H1 (cell line): ENCODE measurements at regions not wholly inside any gene's neighbourhood (a gene's known extent, or its start where the extent isn't known, plus 50 kb on each side); places are given as distances from the start of the nearest gene placed in this dataset.

ENCODE experiments used
- CTCF ChIA-PET: fragments of 300-600 bp; sonication (Branson Sonifier 250); formaldehyde crosslinking; loops from one replicate; lab custom pipeline; 2021; ENCODE audit not compliant: partially characterized antibody; lab: Charles Lee
- POLR2A ChIA-PET: fragments of 300-600 bp; sonication (Branson Sonifier 250); formaldehyde crosslinking; loops from one replicate; lab custom pipeline; 2021; ENCODE audit warnings: inconsistent platforms; ENCODE audit not compliant: partially characterized antibody; lab: Charles Lee
- DNase-seq, 2 experiments: peaks; one replicate each; pipeline versions ENCODE4 v3.0.0 to v3.0.0-alpha.2; 2010 to 2022; ENCODE audit warnings: low spot score in 2 of 2, low read depth in 1 of 2, mixed read lengths in 1 of 2
- FAIRE-seq: peaks from 2 replicates; lab custom pipeline; 2011; peaks lifted over from hg19 to GRCh38; lab: Jason Lieb, UNC
- H2AFZ ChIP-seq: 2 replicates; pipeline ENCODE4 v1.8.1; 2012; ENCODE audit warnings: low read length, inconsistent platforms
- H2AK5ac ChIP-seq: 2 replicates; pipeline ENCODE4 v1.6.1; 2013; ENCODE audit warnings: low read depth, low read length
- H2BK120ac ChIP-seq: replicated peaks from 2 replicates; pipeline ENCODE3; 2013; ENCODE audit warnings: low read depth, low read length, inconsistent platforms
- H2BK12ac ChIP-seq: 2 replicates; pipeline ENCODE4 v1.6.1; 2013; ENCODE audit warnings: low read depth, low read length
- H2BK15ac ChIP-seq: 2 replicates; pipeline ENCODE4 v1.6.1; 2013; ENCODE audit warnings: low read length
- H2BK20ac ChIP-seq: 2 replicates; pipeline ENCODE4 v1.6.1; 2013; ENCODE audit warnings: low read length
- H2BK5ac ChIP-seq: 2 replicates; pipeline ENCODE4 v1.6.1; 2013; ENCODE audit warnings: low read depth, low read length
- H3K14ac ChIP-seq: 2 replicates; pipeline ENCODE4 v1.6.1; 2013; ENCODE audit warnings: inconsistent platforms; ENCODE audit not compliant: insufficient read length
- H3K18ac ChIP-seq: 2 replicates; pipeline ENCODE4 v1.6.1; 2013; ENCODE audit warnings: low read length; ENCODE audit errors: extremely low read depth
- H3K23ac ChIP-seq: 2 replicates; pipeline ENCODE4 v1.6.1; 2013; ENCODE audit warnings: inconsistent platforms; ENCODE audit not compliant: insufficient read length
- H3K23me2 ChIP-seq: 2 replicates; pipeline ENCODE4 v1.6.1; 2013; ENCODE audit warnings: low read depth, low read length
- H3K27ac ChIP-seq: 2 replicates; pipeline ENCODE4 v1.6.1; 2011; ENCODE audit warnings: low read depth, low read length, inconsistent platforms
- H3K27me3 ChIP-seq, 4 experiments: replicated peaks in 1 of 4; 1 replicate in 1 of 4; 2 replicates in 3 of 4; pipeline versions ENCODE4 v1.6.1 to v1.8.1; 2011 to 2013; ENCODE audit warnings: low read length in 3 of 4, mild to moderate bottlenecking in 3 of 4, inconsistent platforms in 2 of 4, mixed read lengths in 2 of 4, moderate library complexity in 1 of 4; ENCODE audit not compliant: control insufficient read depth in 3 of 4, insufficient read depth in 3 of 4; ENCODE audit errors: extremely low read depth in 1 of 4
- H3K36me3 ChIP-seq, 4 experiments: 2 replicates each; pipeline versions ENCODE4 v1.6.1 to v1.8.1; 2011 to 2013; ENCODE audit warnings: mild to moderate bottlenecking in 4 of 4, low read length in 3 of 4, moderate library complexity in 2 of 4, control low read depth in 1 of 4, inconsistent platforms in 1 of 4; ENCODE audit not compliant: insufficient read depth in 4 of 4, control insufficient read depth in 2 of 4
- H3K4ac ChIP-seq: replicated peaks from 2 replicates; pipeline ENCODE3; 2013; ENCODE audit warnings: low read length, low read depth, mixed read lengths, inconsistent platforms; ENCODE audit not compliant: insufficient read length
- H3K4me1 ChIP-seq, 4 experiments: replicated peaks in 1 of 4; 1 replicate in 1 of 4; 2 replicates in 3 of 4; pipeline versions ENCODE4 v1.6.1 to v1.8.1; 2011 to 2013; ENCODE audit warnings: low read length in 3 of 4, inconsistent platforms in 2 of 4, mixed read lengths in 1 of 4; ENCODE audit not compliant: insufficient read depth in 4 of 4, control insufficient read depth in 3 of 4
- H3K4me2 ChIP-seq, 2 experiments: 2 replicates each; pipeline versions ENCODE4 v1.6.1 to v1.8.1; 2011 to 2013; ENCODE audit warnings: low read depth in 2 of 2, low read length in 2 of 2, control low read depth in 1 of 2, inconsistent platforms in 1 of 2, mild to moderate bottlenecking in 1 of 2; ENCODE audit not compliant: insufficient read depth in 1 of 2
- H3K4me3 ChIP-seq, 4 experiments: fragments of 200-600, 300-600 bp in 1 of 4; sonication (generic), shearing (Covaris generic), sonication (Bioruptor Twin) in 1 of 4; 2 replicates each; pipeline versions ENCODE4 v1.5.1 to v1.8.1; 2011 to 2016; ENCODE audit warnings: low read length in 4 of 4, low read depth in 3 of 4, control low read depth in 2 of 4, inconsistent platforms in 2 of 4, mild to moderate bottlenecking in 2 of 4, mixed read lengths in 1 of 4, moderate library complexity in 1 of 4; ENCODE audit not compliant: insufficient read depth in 2 of 4; ENCODE audit errors: extremely low read depth in 1 of 4
- H3K56ac ChIP-seq: replicated peaks from 2 replicates; pipeline ENCODE3; 2013; ENCODE audit warnings: low read depth, mild to moderate bottlenecking, mixed read lengths, low read length, inconsistent platforms; ENCODE audit not compliant: insufficient read length
- H3K79me1 ChIP-seq: 2 replicates; pipeline ENCODE4 v1.6.1; 2013; ENCODE audit warnings: low read depth, low read length, control low read depth
- H3K79me2 ChIP-seq, 2 experiments: 2 replicates each; pipeline versions ENCODE4 v1.6.1 to v1.8.1; 2012 to 2013; ENCODE audit warnings: low read length in 2 of 2, mild to moderate bottlenecking in 2 of 2, inconsistent platforms in 1 of 2; ENCODE audit not compliant: insufficient read depth in 2 of 2, control insufficient read depth in 1 of 2
- H3K9ac ChIP-seq, 4 experiments: replicated peaks in 1 of 4; 1 replicate in 1 of 4; 2 replicates in 3 of 4; pipeline versions ENCODE4 v1.6.1 to v1.8.1; 2011 to 2013; ENCODE audit warnings: low read depth in 3 of 4, low read length in 3 of 4, control low read depth in 2 of 4, mild to moderate bottlenecking in 2 of 4, moderate library complexity in 2 of 4, inconsistent platforms in 1 of 4; ENCODE audit errors: extremely low read depth in 1 of 4
- H3K9me3 ChIP-seq, 2 experiments: 2 replicates each; pipeline versions ENCODE4 v1.6.1 to v1.8.1; 2012 to 2013; ENCODE audit warnings: mild to moderate bottlenecking in 2 of 2, moderate library complexity in 2 of 2, control low read depth in 1 of 2, inconsistent platforms in 1 of 2, low read depth in 1 of 2, low read length in 1 of 2, mixed read lengths in 1 of 2; ENCODE audit not compliant: insufficient read depth in 2 of 2
- H4K20me1 ChIP-seq, 2 experiments: replicated peaks in 1 of 2; 2 replicates each; pipeline versions ENCODE3 to v1.8.1; 2011 to 2013; ENCODE audit warnings: inconsistent platforms in 2 of 2, low read length in 2 of 2, mild to moderate bottlenecking in 1 of 2; ENCODE audit not compliant: insufficient read depth in 2 of 2, control insufficient read depth in 1 of 2
- H4K5ac ChIP-seq: 2 replicates; pipeline ENCODE4 v1.6.1; 2013; ENCODE audit warnings: low read length, low read depth, mixed read lengths, inconsistent platforms; ENCODE audit not compliant: insufficient read length
- H4K8ac ChIP-seq: 2 replicates; pipeline ENCODE4 v1.8.0; 2013; ENCODE audit warnings: mild to moderate bottlenecking, moderate library complexity, low read length, inconsistent platforms; ENCODE audit not compliant: insufficient read depth; ENCODE audit errors: extremely low read depth
- H4K91ac ChIP-seq: replicated peaks from 2 replicates; pipeline ENCODE3; 2013; ENCODE audit warnings: low read length, mixed read lengths, inconsistent platforms; ENCODE audit not compliant: insufficient read length
- BACH1 ChIP-seq: IDR thresholded peaks from 2 replicates; pipeline ENCODE4 v1.6.1; 2012; ENCODE audit warnings: low read length, improper control_type of control experiment
- BCL11A ChIP-seq, 2 experiments: IDR thresholded peaks; one replicate each; pipeline ENCODE4 v1.6.1; 2011; ENCODE audit warnings: low read depth in 2 of 2, low read length in 2 of 2, mild to moderate bottlenecking in 2 of 2
- CHD1 ChIP-seq: IDR thresholded peaks from 2 replicates; pipeline ENCODE4 v1.6.1; 2012; ENCODE audit warnings: low read depth, low read length, improper control_type of control experiment
- CHD2 ChIP-seq: IDR thresholded peaks from 2 replicates; pipeline ENCODE4 v1.6.1; 2012; ENCODE audit warnings: low read length, improper control_type of control experiment
- CTBP2 ChIP-seq: IDR thresholded peaks from 2 replicates; pipeline ENCODE4 v1.7.0; 2011; ENCODE audit warnings: borderline replicate concordance, mild to moderate bottlenecking, moderate library complexity, mixed read lengths, low read length; ENCODE audit not compliant: insufficient read depth, insufficient read length
- EP300 ChIP-seq, 2 experiments: IDR thresholded peaks; 1 replicate in 1 of 2; 2 replicates in 1 of 2; pipeline ENCODE4 v1.6.1; 2011 to 2012; ENCODE audit warnings: low read depth in 2 of 2, low read length in 2 of 2, mild to moderate bottlenecking in 2 of 2, borderline replicate concordance in 1 of 2, inconsistent platforms in 1 of 2, moderate library complexity in 1 of 2
- POLR2A ChIP-seq, 2 experiments: IDR thresholded peaks; 1 replicate in 1 of 2; 2 replicates in 1 of 2; pipeline ENCODE4 v1.6.1; 2011; ENCODE audit warnings: low read depth in 2 of 2, low read length in 2 of 2, mild to moderate bottlenecking in 2 of 2; ENCODE audit errors: control extremely low read depth in 1 of 2
- RBBP5 ChIP-seq: IDR thresholded peaks from 2 replicates; pipeline ENCODE4 v1.7.1; 2012; ENCODE audit warnings: low read depth, mild to moderate bottlenecking, inconsistent platforms, low read length, moderate library complexity, borderline replicate concordance
- RFX5 ChIP-seq: IDR thresholded peaks from 2 replicates; pipeline ENCODE4 v1.6.1; 2011; ENCODE audit warnings: low read depth, low read length, improper control_type of control experiment, borderline replicate concordance
- SP4 ChIP-seq: IDR thresholded peaks from 2 replicates; pipeline ENCODE4 v1.6.1; 2012; ENCODE audit warnings: low read length, inconsistent platforms
- SRF ChIP-seq: IDR thresholded peaks from 2 replicates; pipeline ENCODE4 v1.6.1; 2011; ENCODE audit warnings: mild to moderate bottlenecking, low read depth, low read length, moderate library complexity
- SUZ12 ChIP-seq: fragments of 200-600 bp; sonication (generic); IDR thresholded peaks from 2 replicates; pipeline ENCODE4 v1.6.1; 2012; ENCODE audit warnings: mild to moderate bottlenecking, inconsistent platforms, low read length, moderate library complexity, mixed read lengths
- WGBS, 2 experiments: shearing (Covaris generic) in 1 of 2; methylation state at CpG; one replicate each; pipeline versions ENCODE4 v1.1.6 to v1.1.7; 2013 to 2015; ENCODE audit warnings: low lambda C conversion rate in 2 of 2, mixed read lengths in 2 of 2, inconsistent platforms in 1 of 2, low coverage in 1 of 2, missing lambda C conversion rate in 1 of 2; ENCODE audit not compliant: insufficient replicate concordance in 2 of 2, insufficient coverage in 1 of 2, insufficient read length in 1 of 2; ENCODE audit errors: extremely low coverage in 1 of 2, missing lambda C conversion rate in 1 of 2; 5-methylcytosine and 5-hydroxymethylcytosine counted together
- TF ChIP-seq, protein P1 (sequence below): IDR thresholded peaks from 2 replicates; pipeline ENCODE4 v1.6.1; 2012; ENCODE audit warnings: inconsistent platforms

DNA sequence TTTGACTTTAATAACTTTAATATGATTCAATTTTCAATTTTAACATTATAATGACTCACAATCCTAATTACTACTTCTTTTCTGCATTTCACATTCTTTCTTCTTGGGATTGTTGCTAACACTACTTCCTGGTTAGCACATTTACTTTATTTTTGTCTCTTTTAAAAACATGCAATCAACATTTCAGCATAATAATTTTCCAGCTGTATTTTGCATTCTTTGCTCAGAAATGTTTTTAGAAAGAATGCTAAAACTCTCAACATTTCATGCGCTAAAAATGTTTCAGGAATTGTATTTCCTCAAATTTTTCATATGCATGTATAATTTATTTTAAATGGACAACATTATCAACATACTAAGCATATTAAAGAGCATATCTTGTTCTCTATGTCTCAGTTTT lies 1302.1 kb upstream of the GJE1 start:
- H3K23ac ChIP-seq: no peak overlapping the region
- no peak overlapping the region for H2BK20ac ChIP-seq
- DNase-seq (no peak), FAIRE-seq (no peak)
- H3K23me2 ChIP-seq: no peaks in the 10 kb centered on the region
- H2BK15ac ChIP-seq: no peak overlapping the region
- H4K8ac ChIP-seq: no peak overlapping the region
- H2BK5ac ChIP-seq: no peak overlapping the region
- no peaks in the 10 kb centered on the region for H3K9me3 ChIP-seq
- no peak overlapping the region for H3K14ac ChIP-seq
- ChIA-PET POLR2A (no interaction called here), CTCF (no interaction called here)
- H3K27me3 ChIP-seq: peaks cover 0 to 1% (median 0%) of the 10 kb centered on the region in 4 experiments; a peak in 1 of 7 replicates
- no peaks in the 10 kb centered on the region for H3K36me3 ChIP-seq
- H3K27ac ChIP-seq: no peak overlapping the region
- no peak overlapping the region for H4K91ac ChIP-seq
- H3K4ac ChIP-seq: no peak overlapping the region
- no peaks in the 10 kb centered on the region for H4K20me1 ChIP-seq
- H3K4me1 ChIP-seq: no peaks in the 10 kb centered on the region
- no peak overlapping the region for H3K4me2 ChIP-seq
- no peak overlapping the region for H2AK5ac ChIP-seq
- H3K79me1 ChIP-seq: no peaks in the 10 kb centered on the region
- no peak overlapping the region for H3K56ac ChIP-seq
- no peak overlapping the region for H3K9ac ChIP-seq
- no peak overlapping the region for H2AFZ ChIP-seq
- 96% methylated on average over 1 of the region's 1 CpG; no CpG with 5 or more reads in 1 of the 2 experiments for WGBS, 2 experiments
- TF ChIP-seq, protein P1, sequence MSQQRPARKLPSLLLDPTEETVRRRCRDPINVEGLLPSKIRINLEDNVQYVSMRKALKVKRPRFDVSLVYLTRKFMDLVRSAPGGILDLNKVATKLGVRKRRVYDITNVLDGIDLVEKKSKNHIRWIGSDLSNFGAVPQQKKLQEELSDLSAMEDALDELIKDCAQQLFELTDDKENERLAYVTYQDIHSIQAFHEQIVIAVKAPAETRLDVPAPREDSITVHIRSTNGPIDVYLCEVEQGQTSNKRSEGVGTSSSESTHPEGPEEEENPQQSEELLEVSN: no peak
- no peak for TF ChIP-seq CHD2
- TF ChIP-seq EP300 (IDR thresholded peaks at IDR 0.05; ENCODE audit: borderline replicate concordance in 1 of 2, low read depth in 2 of 2, low read length in 2 of 2): no peak
- TF ChIP-seq CTBP2: no peak
- no peak for TF ChIP-seq SUZ12
- no peak for TF ChIP-seq POLR2A (IDR thresholded peaks at IDR 0.05; ENCODE audit: control extremely low read depth in 1 of 2, low read depth in 2 of 2, low read length in 2 of 2)
- no peak for TF ChIP-seq BCL11A (IDR thresholded peaks at IDR 0.05; ENCODE audit: low read depth in 2 of 2, low read length in 2 of 2)
- no peak for TF ChIP-seq SP4
- TF ChIP-seq RBBP5: no peak
- TF ChIP-seq CHD1: no peak
- no peak for TF ChIP-seq RFX5
- TF ChIP-seq SRF: no peak
- TF ChIP-seq BACH1: no peak
- no peaks in the 10 kb centered on the region for H3K79me2 ChIP-seq
- no peak overlapping the region for H4K5ac ChIP-seq
- no peak overlapping the region for H2BK120ac ChIP-seq
- no peak overlapping the region for H2BK12ac ChIP-seq
- H3K18ac ChIP-seq: no peak overlapping the region
- no peak overlapping the region for H3K4me3 ChIP-seq
